ENCODE measurements at regions not wholly inside any gene's neighbourhood (a gene's known extent, or its start where the extent isn't known, plus 50 kb on each side); places are given as distances from the start of the nearest gene placed in this dataset.
A peak's percentile ranks its signal among the peaks of the same experiment; 100 is the strongest.

DNA sequence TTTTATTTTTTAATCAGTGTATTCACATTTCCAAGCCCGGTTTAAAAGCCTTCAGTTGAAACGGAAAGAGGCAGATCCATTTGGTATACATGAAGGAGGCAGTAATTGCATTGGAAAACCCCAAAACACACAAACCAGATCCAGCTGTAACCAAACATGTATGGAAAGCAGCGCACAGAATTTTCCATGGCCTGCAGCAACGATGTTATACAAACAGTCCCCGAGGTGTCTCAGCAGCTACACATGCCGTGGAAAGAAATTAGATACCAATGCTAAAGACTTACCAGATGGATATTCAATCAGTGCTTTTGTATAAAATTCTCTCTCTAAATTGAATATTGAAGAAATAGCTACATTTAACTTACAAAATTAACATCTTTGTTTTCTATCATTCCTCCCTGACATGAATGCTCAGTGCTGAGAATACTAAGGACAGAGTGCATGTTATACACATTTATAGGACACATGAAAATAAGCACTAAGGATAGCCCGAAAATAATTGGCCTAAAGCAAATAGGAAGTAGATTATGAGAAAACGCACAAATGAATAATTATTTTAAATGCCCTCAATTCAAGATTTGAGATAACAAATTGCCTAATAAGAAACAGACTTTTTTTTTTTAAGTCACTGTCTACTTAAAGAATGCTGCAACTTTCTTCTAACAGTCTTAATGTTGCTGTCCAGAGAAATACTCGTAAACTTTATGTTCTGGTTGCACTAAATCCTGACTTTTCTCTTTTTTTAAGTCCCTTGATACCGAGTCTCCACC, 713.1 kb downstream of the HDGFL1 start:
- DNase-seq (ENCODE audit: low read depth), result peak; percentile 3
- H3K4me3 ChIP-seq (ENCODE audit: low read depth, low read length), result no peak overlapping the region
- TF ChIP-seq, protein P1, sequence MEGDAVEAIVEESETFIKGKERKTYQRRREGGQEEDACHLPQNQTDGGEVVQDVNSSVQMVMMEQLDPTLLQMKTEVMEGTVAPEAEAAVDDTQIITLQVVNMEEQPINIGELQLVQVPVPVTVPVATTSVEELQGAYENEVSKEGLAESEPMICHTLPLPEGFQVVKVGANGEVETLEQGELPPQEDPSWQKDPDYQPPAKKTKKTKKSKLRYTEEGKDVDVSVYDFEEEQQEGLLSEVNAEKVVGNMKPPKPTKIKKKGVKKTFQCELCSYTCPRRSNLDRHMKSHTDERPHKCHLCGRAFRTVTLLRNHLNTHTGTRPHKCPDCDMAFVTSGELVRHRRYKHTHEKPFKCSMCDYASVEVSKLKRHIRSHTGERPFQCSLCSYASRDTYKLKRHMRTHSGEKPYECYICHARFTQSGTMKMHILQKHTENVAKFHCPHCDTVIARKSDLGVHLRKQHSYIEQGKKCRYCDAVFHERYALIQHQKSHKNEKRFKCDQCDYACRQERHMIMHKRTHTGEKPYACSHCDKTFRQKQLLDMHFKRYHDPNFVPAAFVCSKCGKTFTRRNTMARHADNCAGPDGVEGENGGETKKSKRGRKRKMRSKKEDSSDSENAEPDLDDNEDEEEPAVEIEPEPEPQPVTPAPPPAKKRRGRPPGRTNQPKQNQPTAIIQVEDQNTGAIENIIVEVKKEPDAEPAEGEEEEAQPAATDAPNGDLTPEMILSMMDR (conservative IDR thresholded peaks at IDR 0.05; ENCODE audit: low read depth, low read length), result no peak

DNA sequence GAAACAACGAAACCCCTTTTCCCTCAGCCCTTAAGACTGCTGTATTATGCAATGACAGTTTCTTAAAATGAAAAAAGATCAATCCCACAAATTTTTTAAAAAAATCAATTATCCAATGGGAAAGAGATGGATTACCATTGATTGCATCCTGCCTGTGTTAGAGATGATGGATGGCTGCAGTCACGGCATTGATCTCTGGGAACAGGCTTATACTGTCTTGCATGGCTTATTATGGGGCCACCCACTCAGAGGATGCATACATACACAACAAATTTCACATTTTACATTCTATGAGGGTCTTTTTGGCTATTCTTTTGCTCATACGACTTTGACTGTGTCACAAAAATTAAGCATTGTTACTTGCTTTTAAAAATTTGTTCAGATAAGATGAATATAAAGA, 724.3 kb downstream of the HDGFL1 start:
- no peak for DNase-seq (ENCODE audit: low read depth)
- TF ChIP-seq, protein P1 (conservative IDR thresholded peaks at IDR 0.05; ENCODE audit: low read depth, low read length), result no peak

DNA sequence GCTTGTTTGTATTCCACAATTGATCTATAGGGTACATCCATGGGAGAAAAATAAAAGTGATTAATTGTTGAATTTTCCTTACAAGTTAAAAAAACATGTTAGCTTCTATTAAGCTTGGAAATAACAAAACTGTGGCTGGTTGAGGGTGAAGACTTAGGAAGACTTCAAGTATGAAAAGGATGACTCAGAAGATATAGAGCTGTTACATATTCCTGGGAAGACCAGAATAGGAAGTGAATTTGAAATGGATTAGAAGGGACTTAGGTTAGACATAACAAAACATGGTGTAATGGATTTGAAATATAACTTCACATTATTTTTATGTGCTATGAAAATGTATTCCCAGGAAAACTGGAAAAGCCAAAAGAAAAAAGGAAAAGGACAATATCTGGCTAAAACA, 732.2 kb downstream of the HDGFL1 start:
- TF ChIP-seq, protein P1 (conservative IDR thresholded peaks at IDR 0.05; ENCODE audit: low read depth, low read length), result no peak
- DNase-seq (ENCODE audit: low read depth), result peak; percentile 8
- no peak overlapping the region for H3K4me3 ChIP-seq (ENCODE audit: low read depth, low read length)

More for the DNA sequence above, 724.3 kb downstream of the HDGFL1 start:
- H3K4me3 ChIP-seq (ENCODE audit: low read depth, low read length), result no peak overlapping the region

DNA sequence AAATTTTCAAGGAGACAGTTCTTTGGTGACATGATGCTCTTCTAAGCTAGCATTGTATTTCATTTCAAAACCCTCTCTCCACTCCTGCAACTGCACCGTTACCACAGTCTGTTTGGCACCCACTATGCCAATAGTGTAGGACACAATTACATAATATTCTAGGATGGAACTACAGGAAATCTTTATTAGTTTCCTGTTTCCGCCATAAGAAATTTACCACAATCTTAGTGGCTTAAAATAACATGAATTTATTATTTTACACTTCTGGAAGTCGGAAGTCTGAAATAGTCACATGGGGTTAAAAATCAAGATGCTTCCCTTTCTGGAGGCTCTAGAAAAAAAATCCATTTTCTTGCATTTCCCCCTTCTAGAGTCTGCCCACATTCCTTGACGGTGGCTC, 733.1 kb downstream of the HDGFL1 start:
- no peak for DNase-seq (ENCODE audit: low read depth)
- TF ChIP-seq, protein P1 (conservative IDR thresholded peaks at IDR 0.05; ENCODE audit: low read depth, low read length), result no peak
- H3K4me3 ChIP-seq (ENCODE audit: low read depth, low read length), result no peak overlapping the region

DNA sequence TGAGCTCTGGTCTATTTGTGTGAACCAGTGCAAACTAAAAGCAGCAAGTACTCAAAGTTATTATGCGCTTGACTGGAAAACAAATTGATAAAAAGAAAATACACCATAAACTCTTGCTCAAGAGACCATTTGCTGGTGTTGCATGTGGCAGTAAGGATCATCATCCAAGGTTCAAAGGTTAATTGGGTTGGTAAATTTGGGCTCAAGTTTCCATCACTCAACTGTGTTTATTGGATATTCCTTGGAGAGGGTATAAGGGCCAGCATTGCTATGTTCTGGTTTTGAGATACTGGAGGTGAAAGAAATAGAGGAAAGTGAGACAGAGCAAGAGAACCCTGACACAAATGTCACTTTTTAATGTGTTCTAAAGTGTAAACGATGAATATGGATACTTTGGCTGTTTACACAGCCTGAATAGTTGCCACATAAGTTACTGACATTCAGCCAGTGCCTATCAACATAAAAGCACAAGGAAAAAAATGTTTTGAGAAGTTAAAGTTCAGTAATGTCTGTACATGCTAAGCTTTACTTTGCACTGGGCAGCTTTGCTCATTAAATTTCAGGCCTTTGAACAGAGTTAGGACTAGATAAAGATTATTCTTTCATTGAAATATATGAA, 736.1 kb downstream of the HDGFL1 start:
- H3K4me3 ChIP-seq (ENCODE audit: low read depth, low read length), result no peak overlapping the region
- TF ChIP-seq, protein P1 (conservative IDR thresholded peaks at IDR 0.05; ENCODE audit: low read depth, low read length), result no peak

DNA sequence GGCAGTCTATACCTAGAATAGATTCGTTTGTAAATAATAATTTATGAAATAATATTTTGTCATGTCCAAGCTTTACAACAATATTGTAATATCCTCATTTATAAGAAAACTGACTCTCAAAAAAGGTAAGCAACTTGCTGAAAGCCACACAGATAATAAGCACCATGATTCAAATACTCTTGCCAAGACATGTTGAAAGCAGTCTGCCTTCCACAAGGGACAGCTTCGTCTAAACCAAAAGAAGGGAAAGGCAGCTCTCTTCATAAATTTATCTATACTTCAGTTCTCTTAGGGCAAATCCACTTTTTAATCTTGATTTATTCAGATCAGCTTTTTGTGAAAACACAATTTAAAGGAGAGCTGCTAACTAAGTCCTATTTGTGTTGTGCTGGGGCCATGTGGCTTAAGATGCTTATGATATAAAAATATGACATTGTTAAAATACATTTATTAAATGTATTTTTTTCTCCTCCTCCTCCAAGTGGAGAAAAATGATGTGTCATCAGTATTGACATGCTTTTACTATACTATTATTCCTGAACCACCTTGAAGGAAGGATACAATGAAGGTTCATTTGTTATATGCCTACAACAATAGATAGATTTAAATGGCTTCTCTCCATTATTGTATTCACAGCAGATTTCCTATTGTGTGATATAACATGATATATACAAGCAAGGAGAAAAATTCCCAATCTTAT, 737.0 kb downstream of the HDGFL1 start:
- TF ChIP-seq, protein P1 (conservative IDR thresholded peaks at IDR 0.05; ENCODE audit: low read depth, low read length), result no peak
- no peak for DNase-seq (ENCODE audit: low read depth)

More for the DNA sequence above, 736.1 kb downstream of the HDGFL1 start:
- DNase-seq (ENCODE audit: low read depth), result no peak

More for the DNA sequence above, 737.0 kb downstream of the HDGFL1 start:
- no peak overlapping the region for H3K4me3 ChIP-seq (ENCODE audit: low read depth, low read length)
